ENCODE measurements at regions not wholly inside any gene's neighbourhood (a gene's known extent, or its start where the extent isn't known, plus 50 kb on each side); places are given as distances from the start of the nearest gene placed in this dataset.

DNA sequence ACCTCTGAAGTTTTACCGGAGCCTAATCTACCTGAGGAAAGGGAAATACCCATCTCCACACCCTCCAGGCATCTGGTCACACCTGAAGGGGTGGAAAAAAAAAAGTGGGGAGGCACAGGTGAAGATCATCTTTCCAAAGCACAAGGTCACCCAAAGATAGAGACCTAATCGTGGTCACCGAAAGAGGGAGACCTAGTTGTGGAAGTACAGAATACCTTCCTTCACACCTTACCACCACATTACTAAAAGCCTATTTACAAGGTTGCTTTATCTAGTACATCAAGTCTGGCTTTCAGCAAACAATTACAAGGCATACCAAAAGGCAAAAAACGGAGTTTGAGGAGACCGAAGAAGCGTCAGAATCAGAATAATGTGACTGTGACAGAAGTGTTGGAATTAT, 110.0 kb upstream of the ARPP21 start:
- DNase-seq, result no peak

DNA sequence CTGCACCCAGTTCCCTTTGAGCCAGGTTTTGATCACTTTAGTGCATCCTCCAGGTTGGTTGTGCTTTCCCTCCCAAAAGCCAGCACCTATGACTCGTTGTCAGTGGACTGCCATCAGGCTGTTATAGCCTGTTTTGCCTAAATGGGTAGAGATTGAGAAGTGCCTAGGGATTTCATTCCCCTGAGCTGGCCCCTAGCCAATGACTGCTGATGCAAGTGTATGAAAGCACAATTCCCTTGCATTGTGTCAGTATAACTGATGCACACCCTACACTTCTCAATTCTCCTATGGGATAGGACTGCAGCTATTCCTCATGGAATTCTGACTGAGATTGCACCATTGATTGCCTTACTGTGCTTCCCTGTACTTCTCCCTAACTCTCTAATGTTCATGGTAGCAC, 102.1 kb upstream of the ARPP21 start:
- DNase-seq, result peak; percentile 6

DNA sequence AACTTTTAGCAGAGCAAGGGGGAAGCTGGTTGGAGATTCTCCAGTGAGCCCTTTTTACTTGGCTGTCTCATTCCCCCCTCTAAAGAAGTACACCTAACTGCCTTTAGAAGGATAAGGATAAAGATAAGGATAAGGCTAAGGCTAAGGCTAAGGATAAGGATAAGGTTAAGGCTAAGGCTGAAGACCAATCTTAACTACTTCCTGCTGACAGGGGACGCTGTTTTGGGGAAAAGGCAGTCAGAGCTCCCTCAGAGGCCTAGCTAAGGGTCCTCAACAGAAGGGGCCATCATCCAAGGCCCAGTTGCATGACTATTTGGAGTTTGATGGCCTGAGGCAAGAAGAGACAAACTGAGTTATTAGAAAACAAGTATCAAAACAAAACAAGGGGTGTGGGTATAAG, 94.3 kb upstream of the ARPP21 start:
- no peak for DNase-seq

DNA sequence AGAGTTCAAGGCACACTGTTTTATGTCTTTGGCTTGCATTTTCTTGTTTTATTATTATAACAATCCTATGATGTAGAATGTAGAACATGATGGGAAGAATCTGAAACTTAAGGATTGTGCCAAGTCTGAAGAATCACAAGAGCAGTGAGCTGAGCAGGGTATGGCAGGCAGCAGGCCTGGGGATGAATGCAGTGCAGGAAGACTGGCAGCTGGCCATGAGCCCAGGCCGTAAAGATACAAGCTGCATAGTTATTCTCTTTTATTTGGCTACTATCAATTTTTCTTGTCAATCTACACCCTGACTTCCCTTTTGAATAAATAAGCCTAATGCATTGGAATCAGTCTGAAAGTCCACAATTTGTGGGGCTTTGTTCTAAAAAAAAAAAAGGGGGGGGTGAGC, 89.6 kb upstream of the ARPP21 start:
- DNase-seq, result no peak

DNA sequence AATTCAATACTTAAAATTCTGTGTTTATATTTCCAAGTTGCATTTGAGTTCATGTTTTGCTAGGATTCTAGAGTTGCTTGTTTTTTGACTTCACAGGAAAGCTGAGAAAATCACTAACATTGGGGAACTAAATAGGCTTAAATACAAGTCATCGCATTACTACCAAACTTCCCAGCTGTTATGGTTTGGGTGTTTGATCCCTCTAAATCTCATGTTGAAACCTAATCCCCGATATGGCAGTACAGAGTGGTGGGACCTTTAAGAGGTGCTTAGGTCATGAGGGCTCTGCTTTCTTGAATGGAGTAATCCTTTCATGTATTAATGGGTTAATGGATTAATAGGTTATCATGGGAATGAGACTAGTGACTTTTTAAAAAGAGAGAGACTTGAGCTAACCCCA, 77.2 kb upstream of the ARPP21 start:
- DNase-seq, result no peak

DNA sequence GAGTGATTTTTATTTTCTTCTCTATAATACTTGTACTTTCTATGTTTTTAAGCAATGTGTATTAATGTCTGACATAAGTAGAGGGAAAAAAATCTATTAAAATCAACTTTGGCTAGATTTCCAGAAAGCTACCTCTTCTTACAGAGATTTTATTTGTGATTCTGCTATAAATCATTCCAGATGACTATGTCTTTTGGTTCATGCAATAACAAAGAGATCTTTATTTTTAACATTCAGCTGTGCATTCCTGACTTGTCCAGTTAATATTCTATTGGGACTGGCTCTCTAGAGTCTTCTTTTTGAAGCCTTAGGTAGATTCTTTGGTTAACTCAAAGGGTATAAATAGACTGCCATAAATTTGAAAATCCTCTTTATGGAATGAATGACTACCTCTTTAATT, 74.3 kb upstream of the ARPP21 start:
- no peak for DNase-seq

All from DMS53 (cell line).